OCI-LY3 (cell line): ENCODE measurements at regions not wholly inside any gene's neighbourhood (a gene's known extent, or its start where the extent isn't known, plus 50 kb on each side); places are given as distances from the start of the nearest gene placed in this dataset.

Experiments used
- CTCF ChIP-seq: fragments of 200-600, 300-600 bp; sonication (generic); IDR thresholded peaks from 2 replicates; pipeline ENCODE4 v1.5.1; 2014; ENCODE audit warnings: antibody characterized with exemption, low read length, low read depth
- EZH2phosphoT487 ChIP-seq: fragments of 200-600 bp; shearing (Covaris generic); IDR thresholded peaks from 2 replicates; pipeline ENCODE4 v1.6.1; 2018; ENCODE audit warnings: antibody characterized with exemption, mixed run types, low read depth

- TF ChIP-seq CTCF (no peak), EZH2phosphoT487 (no peak)
These were observed 89.3 kb upstream of the PGRMC2 start for GRCh38 chr4:128376958-128377357.
